ENCODE measurements at regions not wholly inside any gene's neighbourhood (a gene's known extent, or its start where the extent isn't known, plus 50 kb on each side); places are given as distances from the start of the nearest gene placed in this dataset.

GRCh38 chr2:234550511-234551107, 53.7 kb upstream of the ARL4C start (continued):
- TF ChIP-seq KDM4A (IDR thresholded peaks at IDR 0.05; ENCODE audit: low read depth, low read length, severe bottlenecking) (no peak), SP2 (IDR thresholded peaks at IDR 0.05; ENCODE audit: low read length) (no peak), NRF1 (IDR thresholded peaks at IDR 0.05; ENCODE audit: low read depth, low read length) (no peak), USF2 (IDR thresholded peaks at IDR 0.05; ENCODE audit: low read length) (no peak), TEAD4 (IDR thresholded peaks at IDR 0.05; ENCODE audit: low read depth, low read length) (no peak), KDM1A (IDR thresholded peaks at IDR 0.05; ENCODE audit: borderline replicate concordance, low read length) (no peak), POU5F1 (IDR thresholded peaks at IDR 0.05; ENCODE audit: low read depth, low read length) (no peak), RXRA (IDR thresholded peaks at IDR 0.05; ENCODE audit: insufficient read depth, low read depth, low read length) (no peak), FOSL1 (IDR thresholded peaks at IDR 0.05; ENCODE audit: insufficient read depth, low read depth, low read length) (no peak), CTBP2 (IDR thresholded peaks at IDR 0.05; ENCODE audit: borderline replicate concordance, insufficient read depth, insufficient read length, low read length) (peak; percentile 34), CBX5 (IDR thresholded peaks at IDR 0.05; ENCODE audit: low read depth, low read length) (no peak), SAP30 (IDR thresholded peaks at IDR 0.05; ENCODE audit: insufficient read depth, insufficient replicate concordance, low read length) (no peak), HDAC2 (IDR thresholded peaks at IDR 0.05; ENCODE audit: borderline replicate concordance in 1 of 2, low read depth in 2 of 2, low read length in 2 of 2) (no peak), POLR2AphosphoS5 (IDR thresholded peaks at IDR 0.05; ENCODE audit: low read depth, low read length) (no peak), PHF8 (conservative IDR thresholded peaks at IDR 0.05; ENCODE audit: low read depth, low read length) (no peak), SIN3A (conservative IDR thresholded peaks at IDR 0.05 in 1 of 2, IDR thresholded peaks at IDR 0.05 in 1 of 2; ENCODE audit: low read depth in 1 of 2, low read length in 2 of 2) (no peak), E2F6 (IDR thresholded peaks at IDR 0.05) (peak; percentile 38; the same call in 1 of the 2 replicates), ATF2 (IDR thresholded peaks at IDR 0.05; ENCODE audit: low read length) (0 out of 2 replicates have a peak, but pooled peaks have one; percentile 20), SUZ12 (IDR thresholded peaks at IDR 0.05; ENCODE audit: low read length) (no peak)
